GM18505 (cell line): ENCODE measurements at regions not wholly inside any gene's neighbourhood (a gene's known extent, or its start where the extent isn't known, plus 50 kb on each side); places are given as distances from the start of the nearest gene placed in this dataset.

Experiments
- ATAC-seq: cut with Tn5 transposase; IDR thresholded peaks from one replicate; pipeline ENCODE4 v1.9.1; 2021; ENCODE audit not compliant: unreplicated experiment
- POLR2A ChIP-seq: IDR thresholded peaks from 4 replicates; pipeline ENCODE4 v1.6.1; 2011; ENCODE audit warnings: borderline replicate concordance; ENCODE audit not compliant: insufficient read depth, insufficient read length; ENCODE audit errors: extremely low read depth

DNA sequence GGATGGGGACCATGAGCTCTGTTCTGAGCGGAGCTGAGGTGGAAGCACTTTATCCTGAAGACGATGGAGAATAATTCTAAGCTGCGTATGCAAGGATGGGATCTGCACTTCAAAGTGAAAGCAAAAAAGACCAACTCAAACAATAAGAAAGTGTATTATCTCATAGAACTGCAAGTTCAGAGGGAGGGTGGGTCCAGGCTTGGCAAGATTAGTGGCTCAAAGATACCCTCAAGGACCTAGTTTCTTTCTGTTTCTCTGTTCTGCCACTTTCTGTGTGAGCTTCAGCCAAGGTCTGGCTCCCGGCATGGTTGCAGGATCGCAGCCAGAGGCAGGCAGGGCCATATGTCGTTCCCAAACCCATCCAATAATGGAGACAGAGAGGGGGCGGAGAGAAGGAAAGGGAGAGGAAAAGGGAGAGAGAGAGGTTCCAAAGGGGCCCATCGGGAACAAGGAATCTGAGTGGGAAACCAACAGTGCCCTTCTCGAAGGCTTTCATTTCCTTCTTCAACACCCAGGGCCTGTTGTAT, 169.2 kb upstream of the NCK2 start:
- no peak for TF ChIP-seq POLR2A
- ATAC-seq: no peak

DNA sequence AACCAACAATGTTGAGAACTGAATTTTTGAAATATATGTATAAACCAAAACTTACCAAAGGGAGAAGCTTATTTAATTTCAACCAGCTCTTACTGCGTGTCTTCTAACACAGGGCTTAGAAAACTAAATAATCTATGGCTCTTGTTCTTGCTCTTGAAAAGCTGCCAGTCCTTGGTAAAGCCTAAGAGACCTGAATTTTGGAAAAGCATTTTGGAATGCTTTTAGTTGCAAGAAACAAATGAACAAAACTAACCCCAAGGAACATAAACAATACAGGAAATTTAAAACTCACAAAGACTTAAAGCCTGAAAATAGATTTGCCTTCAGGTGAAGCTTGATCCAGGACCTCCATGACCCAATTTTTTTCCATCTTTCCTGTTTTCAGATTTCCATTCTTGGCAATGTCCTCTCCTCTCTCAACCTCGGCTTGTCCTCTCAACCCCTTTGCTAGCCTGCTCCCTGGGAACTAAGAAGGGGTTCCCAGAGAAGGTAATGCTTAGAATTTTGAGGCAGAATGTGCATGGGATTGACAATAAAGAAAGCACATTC, 169.8 kb upstream of the NCK2 start:
- no peak for ATAC-seq
- no peak for TF ChIP-seq POLR2A

DNA sequence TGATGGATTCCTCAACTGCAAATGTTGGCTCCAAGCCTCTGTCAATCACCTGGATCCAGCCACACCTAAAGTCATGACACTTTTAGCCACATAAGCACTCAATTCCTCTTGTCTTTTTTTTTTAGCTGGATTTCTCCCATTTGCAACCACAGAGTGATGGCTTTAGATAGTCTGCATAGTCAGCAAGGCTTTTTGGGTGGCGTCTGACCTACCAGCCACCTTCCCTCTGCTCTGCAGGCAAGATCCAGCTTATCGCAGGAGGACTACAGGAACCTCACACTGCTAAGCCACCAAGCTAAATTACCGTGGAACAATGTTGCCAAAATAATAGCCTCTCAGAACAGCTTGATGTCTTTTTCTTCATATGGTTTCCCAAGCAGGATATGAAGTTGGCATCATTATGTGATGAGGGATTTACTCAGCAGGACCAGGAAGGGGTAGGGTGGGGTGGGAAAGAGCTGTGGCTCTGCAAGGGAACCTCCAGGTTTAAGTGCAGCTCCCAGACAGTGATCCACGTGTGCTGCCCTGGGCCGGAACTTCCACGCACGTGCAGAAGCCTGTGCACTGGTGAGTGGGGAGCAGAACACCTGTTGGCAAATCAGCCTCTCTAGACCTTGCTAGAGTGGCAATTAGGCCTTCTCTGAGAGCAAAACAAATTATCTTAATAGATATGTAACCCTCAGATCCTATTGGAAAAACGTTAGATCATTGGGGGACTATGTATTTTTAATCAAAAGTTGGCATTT, 170.6 kb upstream of the NCK2 start:
- ATAC-seq: no peak
- no peak for TF ChIP-seq POLR2A

DNA sequence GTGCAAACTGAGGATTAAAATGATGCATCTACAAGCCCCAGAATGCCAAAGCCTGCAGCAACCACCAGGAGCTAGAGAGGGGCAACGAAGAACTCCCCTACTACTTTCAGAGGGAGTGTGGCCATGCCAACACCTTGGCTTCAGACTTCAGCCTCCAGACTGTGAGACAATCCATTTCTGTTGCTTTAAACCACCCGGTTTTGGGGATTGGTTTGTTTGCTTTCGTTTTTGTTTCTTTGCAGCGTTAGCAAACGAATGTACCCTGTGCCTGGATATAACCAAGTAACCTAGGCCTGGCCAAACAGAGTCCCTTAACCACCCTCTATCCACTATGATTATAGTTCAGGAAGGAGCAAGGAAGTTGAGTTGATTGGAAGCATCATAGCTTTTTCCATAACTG, 171.2 kb upstream of the NCK2 start:
- TF ChIP-seq POLR2A: no peak
- no peak for ATAC-seq

DNA sequence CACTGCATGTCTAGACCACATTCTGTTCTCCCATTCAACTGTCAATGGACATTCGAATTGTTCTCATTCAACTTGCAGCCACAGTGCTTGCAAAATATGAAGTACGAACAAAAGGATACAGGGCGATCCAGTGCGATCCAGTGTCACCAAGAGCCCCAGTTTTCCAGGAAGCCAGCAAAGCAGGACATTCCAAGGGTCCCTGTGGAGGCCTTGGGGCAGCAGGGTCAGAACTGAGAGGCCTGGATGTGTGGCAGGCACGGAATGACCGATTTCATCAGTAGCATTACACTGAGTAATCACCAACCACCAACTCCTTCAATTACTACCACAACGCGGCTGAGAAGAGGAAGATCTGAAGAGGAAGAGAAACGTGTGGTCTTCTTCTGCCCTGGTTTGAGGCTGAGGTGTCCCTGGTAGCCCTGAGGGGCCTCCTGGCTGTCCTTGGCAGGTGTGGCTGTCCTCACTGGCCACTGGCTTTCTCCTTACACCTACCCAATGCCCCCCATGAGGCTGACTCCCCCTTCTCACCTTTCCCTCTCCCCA, 172.7 kb upstream of the FHL2 start:
- TF ChIP-seq POLR2A: no peak

DNA sequence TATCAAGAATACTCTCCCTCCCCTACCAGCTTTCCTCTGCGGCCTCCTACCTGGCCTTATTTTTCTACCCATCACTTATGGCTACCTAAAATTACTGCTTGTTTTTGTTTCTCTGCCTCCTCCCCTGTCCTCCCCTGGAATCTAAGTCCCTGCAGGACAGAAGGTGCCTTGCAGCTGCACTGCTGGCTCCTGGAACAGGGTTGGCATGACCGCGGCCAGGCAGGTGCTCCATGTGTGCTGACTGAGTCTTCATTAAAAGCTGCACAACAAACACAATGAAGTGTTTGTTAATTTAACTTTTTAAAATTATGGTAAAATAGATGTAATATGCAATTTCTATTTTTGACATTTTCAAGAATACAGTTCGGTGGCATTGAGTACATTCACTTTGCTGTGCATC, 171.9 kb upstream of the FHL2 start:
- TF ChIP-seq POLR2A: no peak
- ATAC-seq: no peak

More for the DNA sequence above, 172.7 kb upstream of the FHL2 start:
- no peak for ATAC-seq

DNA sequence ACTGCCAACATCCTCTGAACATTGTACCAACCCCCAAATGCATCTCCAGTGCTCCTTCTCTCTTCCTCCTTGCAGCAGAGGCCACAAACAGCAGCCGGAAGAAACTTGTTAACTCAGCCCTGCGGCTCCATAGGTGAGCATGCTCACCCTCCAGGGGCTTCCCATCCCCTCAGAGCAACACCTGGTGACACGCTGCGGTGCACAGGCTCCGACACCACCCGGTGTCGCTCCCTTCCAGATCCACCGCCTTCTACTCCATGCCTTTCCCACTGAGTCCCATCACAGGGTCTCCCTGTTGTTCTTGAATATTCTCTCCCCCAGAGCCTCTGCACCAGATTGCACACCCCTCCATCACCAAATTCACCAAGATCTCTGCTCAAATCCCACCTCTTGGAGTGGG, 171.5 kb upstream of the FHL2 start:
- no peak for ATAC-seq
- TF ChIP-seq POLR2A: no peak

DNA sequence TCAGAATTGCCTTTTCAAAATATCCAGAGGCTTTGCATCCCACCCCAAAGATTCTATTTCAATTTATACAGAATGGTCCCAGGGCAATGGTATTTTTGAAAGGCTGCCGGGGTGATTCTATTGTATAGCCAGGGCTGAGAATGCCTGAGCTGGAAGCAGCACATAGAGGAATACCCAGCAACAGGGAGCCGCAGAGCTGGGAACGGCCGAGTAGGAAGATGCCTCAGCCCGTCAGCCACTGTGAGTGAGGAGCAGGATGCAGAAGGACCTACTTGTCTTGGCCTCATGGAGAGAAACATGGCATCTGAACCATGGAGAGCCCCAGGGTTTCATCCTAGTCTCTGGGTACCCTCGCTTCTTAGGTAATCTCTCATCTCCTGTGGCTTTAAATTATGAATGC, 170.8 kb upstream of the FHL2 start:
- no peak for ATAC-seq
- no peak for TF ChIP-seq POLR2A

DNA sequence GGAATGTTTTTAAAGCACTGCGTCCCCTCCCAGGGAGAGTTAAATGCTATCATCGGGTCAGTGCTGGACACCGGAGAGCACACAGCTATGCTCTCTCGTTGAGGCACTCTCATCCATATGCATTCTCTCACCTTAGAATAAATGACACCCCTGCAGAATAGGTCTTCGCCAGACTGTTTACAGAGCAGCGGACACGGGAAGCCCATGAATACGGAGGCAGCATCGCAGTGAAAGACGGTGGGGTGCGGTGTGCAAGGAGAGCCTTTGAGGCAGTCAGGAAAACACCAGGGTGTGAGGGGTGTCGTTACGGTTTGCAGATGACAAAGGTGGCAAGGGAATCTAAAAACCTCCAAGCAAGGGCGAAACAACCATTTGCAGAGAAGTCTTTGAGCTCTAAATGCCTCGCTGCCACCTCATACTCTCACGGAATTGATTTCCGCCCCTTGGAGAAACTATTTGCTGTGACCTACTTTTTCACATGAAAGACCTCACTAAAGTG, 169.2 kb upstream of the FHL2 start:
- TF ChIP-seq POLR2A: no peak
- no peak for ATAC-seq

DNA sequence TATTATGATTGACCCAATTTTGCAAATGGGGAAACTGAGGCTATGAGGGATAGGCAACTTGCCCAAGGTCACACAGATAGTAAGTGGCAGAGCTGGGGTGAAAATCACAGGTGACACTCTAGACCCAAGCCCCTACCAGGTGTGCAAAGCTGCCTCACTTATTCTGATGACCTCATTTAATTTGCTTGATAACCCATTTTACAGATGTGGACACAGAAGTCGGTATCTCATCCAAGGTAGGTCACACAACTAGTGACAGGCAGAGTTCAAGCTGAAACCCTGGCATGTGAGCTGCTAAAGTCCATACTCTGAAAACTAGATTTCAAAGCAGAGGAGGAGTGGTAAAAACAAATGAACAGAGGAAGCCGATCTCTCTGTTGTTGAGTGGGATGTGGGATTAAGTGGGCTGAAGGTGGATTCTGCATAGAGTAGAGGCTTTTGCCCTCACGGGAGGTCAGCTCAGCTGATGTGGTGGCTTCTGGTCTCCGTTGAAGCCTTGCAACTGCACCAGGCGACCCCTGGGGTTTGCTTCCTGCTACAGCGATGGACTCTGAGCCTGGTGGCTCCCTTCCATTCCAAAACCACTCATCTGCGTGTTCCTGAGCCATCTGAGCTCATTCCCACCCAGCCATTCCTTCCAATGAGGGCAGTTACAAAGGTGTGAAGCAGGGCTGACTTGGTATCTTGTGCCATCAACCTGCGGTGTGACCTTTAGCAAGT, 164.3 kb upstream of the FHL2 start:
- ATAC-seq: no peak
- no peak for TF ChIP-seq POLR2A

DNA sequence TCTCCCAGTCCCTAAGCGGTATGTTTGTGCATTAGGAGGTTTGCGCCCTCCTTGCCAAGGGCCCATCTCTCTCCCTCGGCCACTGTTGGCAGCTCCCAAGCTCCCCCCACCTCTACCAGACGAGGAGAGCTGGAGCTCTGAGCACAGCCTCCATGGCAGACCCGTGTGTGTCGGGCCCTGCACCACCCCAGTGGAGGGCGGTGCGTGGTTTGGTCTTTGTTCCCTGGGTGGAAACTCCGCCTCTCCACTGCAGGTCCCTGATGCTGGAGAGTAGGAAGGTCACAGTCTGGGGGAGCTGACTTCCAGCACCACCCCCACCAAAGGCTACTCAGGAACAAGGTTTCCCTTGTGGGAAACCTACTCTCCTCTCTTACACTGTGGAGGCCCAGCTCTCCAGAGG, 162.6 kb upstream of the FHL2 start:
- ATAC-seq: no peak
- no peak for TF ChIP-seq POLR2A

DNA sequence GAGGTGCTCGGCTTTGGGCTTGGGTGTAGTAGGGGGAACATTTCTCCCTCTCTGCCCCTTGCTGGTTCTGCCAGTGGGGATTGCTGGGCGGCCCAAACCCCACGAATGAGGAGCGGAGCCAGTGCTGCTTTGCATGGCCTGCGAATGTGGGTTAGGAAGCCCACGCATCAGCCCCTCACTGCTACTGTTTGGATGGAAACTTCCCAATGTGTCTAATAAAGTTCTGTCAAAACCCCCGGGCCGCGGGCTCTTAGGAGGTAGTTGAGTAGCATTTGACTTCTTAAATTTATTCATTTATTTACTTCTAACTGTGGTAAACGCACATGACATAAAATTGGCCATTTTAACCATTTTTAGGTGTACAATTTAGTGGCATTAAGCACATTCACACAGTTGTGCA, 161.3 kb upstream of the FHL2 start:
- no peak for TF ChIP-seq POLR2A
- no peak for ATAC-seq
